ENCODE measurements at regions not wholly inside any gene's neighbourhood (a gene's known extent, or its start where the extent isn't known, plus 50 kb on each side); places are given as distances from the start of the nearest gene placed in this dataset.

- Histone ChIP-seq H3K18ac (ENCODE audit: insufficient read length, low read depth, low read length) (no peak overlapping the region), H2BK15ac (ENCODE audit: low read depth, low read length) (no peak overlapping the region), H2BK5ac (ENCODE audit: insufficient read length, low read length) (no peak overlapping the region), H3T11ph (ENCODE audit: low read length) (no peak overlapping the region), H2BK12ac (ENCODE audit: insufficient read length, low read depth, low read length) (no peak overlapping the region), H3K27ac (ENCODE audit: insufficient read length, low read depth, low read length) (no peak overlapping the region), H3K4me2 (ENCODE audit: insufficient read depth, insufficient read length, low read length) (no peak overlapping the region), H3K56ac (ENCODE audit: insufficient read length, low read depth, low read length) (no peak overlapping the region), H4K91ac (ENCODE audit: insufficient read length, low read depth, low read length) (no peak overlapping the region), H4K5ac (ENCODE audit: insufficient read length, low read depth, low read length) (no peak overlapping the region), H2BK20ac (ENCODE audit: low read depth, low read length, poor library complexity, severe bottlenecking) (no peak overlapping the region), H3K4ac (ENCODE audit: low read depth, low read length) (no peak overlapping the region), H3K79me1 (ENCODE audit: insufficient read depth, low read depth, low read length, poor library complexity, severe bottlenecking) (no peaks in the 10 kb centered on the region), H2BK120ac (ENCODE audit: low read depth, low read length, poor library complexity, severe bottlenecking) (no peak overlapping the region), H3K79me2 (ENCODE audit: insufficient read depth, low read length) (no peaks in the 10 kb centered on the region), H4K20me1 (ENCODE audit: control insufficient read depth, insufficient read depth, insufficient read length) (no peaks in the 10 kb centered on the region), H3K23me2 (ENCODE audit: insufficient read length, low read depth, low read length, poor library complexity, severe bottlenecking) (no peaks in the 10 kb centered on the region), H2AFZ (ENCODE audit: low read length) (no peak overlapping the region), H3K9ac (ENCODE audit: extremely low read depth, insufficient read length, low read length) (no peak overlapping the region), H3K27me3 (ENCODE audit: insufficient read depth, low read length) (no peaks in the 10 kb centered on the region), H2AK5ac (ENCODE audit: insufficient read length, low read length) (no peak overlapping the region), H3K23ac (ENCODE audit: insufficient read length, low read depth, low read length) (no peak overlapping the region), H3K9me3 (ENCODE audit: control insufficient read depth, low read depth, low read length) (no peaks in the 10 kb centered on the region), H4K8ac (replicated peaks; ENCODE audit: insufficient read length, low read depth, low read length) (no peak overlapping the region), H3K14ac (ENCODE audit: insufficient read depth, low read length) (no peak overlapping the region; the same call in 1 of the 2 replicates), H3K4me1 (ENCODE audit: insufficient read depth, low read length) (no peaks in the 10 kb centered on the region)
- Mint-ChIP-seq H3K36me3 (ENCODE audit: insufficient read depth in 1 of 3, low read depth in 3 of 3) (no peaks in the 10 kb centered on the region), H3K4me3 (no peak overlapping the region), H3K27ac (no peak overlapping the region), H3K4me1 (no peaks in the 10 kb centered on the region), H3K9me3 (no peaks in the 10 kb centered on the region), H3K27me3 (ENCODE audit: low read depth) (peaks cover 5% of the 10 kb centered on the region; the same call in 1 of the 2 replicates)
- no peak for TF ChIP-seq CTCF (conservative IDR thresholded peaks at IDR 0.05)
- WGBS (ENCODE audit: extremely low coverage, insufficient read length, low lambda C conversion rate), result no CpG with 5 or more reads among the region's 8 CpGs
- DNase-seq, result no peak
Observed at GRCh38 chr3:139288266-139288821, 55.5 kb upstream of the MRPS22 start.
